Activated naive CD4-positive, alpha-beta T cell treated with anti-CD3 and anti-CD28 coated beads, Interleukin-2, amount 50 U/mL, for 16 hours (primary cell): ENCODE measurements at regions not wholly inside any gene's neighbourhood (a gene's known extent, or its start where the extent isn't known, plus 50 kb on each side); places are given as distances from the start of the nearest gene placed in this dataset.

ENCODE experiments used
- DNase-seq: peaks from one replicate; pipeline ENCODE4 v3.0.0-alpha.2; 2020

DNA sequence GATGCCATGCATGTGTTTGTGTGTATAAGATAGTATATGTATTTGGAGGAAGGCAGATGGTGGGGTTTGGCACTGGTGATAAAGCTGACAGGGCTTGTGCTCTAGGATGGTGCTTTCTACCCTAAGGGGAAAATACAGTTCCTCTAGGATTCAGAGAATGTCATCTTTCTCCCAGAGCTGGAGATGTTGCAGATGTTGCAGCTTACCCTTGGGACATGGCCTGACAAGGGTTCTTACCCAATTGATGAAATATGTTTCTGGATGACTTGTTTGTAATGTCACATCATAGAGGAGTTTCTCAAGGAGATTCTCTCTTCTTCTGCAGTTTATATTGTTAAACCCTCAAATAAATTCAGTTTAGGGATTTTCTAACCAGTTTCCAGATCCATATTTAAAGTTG, 52.5 kb upstream of the PITX2 start:
- DNase-seq: no peak

DNA sequence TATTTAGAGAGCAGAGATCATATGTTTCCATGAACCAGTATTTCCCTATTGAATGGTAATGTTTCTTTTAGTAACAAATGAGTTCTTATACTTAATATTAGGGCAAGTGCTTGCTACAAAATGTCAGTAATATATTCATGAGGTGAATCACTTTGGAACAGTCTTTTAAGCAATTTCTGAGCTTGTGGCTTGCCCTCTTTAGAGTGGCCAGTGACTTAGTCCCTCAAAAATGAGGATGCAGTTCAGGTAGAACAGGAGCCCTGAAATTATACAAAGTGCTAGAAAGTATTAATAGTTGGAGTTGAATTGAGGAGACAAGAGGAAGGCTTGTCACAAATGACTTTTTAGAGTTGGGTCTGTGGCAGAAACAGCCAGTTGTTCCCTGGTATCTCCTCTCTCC, 53.4 kb upstream of the PITX2 start:
- no peak for DNase-seq

DNA sequence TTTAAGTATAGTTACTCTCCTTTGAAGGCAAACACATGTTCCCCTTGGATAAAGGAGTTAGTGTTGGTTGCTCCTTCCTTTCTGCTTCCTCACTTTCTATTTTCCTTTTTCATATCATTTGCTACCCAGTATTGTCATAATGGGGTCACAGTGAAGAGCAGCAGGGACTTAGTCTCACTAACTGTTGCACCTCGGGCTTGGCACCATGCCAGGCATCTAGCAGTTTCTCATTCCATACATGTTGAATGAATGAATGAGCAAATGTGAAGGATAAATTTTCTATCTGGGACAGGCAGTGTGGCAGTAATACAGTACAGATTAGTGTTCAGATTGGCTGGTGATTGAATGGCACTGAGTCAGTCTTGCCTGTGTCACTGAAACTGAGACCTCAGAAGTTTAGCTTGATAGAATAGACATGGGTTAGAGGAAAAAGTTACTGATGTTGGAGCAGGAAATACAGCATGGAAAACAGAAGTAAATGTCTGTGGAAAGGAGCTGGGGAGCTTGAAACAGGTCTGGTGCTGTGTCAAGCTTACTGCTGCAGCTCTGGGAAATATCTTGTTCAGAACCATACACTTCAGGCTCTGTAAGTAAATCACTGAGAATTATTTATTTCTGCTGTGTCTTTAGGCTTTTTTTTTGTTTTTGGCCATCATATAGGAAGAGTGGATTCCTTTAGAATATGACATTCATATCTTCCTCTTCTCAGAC, 55.8 kb upstream of the PITX2 start:
- DNase-seq: no peak

DNA sequence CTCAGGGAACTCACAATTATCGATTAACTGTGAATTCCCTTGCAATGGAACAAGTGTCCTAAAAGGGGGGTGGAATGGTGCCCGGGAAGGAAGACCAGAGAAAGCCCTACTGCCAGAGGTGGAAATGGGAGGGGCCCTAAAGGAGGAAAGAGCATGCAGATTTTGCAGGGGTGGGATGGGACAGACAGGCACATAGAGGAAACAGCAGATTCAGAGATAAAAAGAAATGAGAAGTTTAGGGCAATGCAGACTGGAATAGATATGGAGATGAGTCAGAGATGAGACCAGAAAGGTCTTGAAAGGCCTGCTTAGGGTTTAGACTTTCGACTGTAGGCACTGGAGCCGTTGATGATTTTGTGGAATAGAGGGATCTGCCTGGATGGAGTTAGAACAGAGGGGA, 57.4 kb upstream of the PITX2 start:
- DNase-seq: no peak

DNA sequence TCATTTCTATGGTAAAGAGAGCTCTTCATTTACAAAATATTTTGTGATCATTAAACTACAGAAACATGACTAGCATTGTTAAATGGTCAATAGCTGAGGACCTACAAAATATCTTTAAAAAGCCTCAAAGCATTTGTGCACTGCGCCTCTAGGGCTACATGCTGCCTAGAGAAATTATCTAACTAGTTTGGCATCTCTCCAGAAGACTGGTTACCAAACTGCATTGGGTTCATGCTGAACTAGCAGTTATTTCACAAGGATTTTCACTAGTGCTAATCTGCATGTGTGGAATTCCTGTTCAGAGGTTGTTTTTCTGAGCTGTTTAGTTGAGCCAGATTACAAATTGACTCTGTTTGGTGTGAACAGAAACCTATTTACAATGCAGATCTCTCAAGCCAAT, 58.5 kb upstream of the PITX2 start:
- DNase-seq: no peak

DNA sequence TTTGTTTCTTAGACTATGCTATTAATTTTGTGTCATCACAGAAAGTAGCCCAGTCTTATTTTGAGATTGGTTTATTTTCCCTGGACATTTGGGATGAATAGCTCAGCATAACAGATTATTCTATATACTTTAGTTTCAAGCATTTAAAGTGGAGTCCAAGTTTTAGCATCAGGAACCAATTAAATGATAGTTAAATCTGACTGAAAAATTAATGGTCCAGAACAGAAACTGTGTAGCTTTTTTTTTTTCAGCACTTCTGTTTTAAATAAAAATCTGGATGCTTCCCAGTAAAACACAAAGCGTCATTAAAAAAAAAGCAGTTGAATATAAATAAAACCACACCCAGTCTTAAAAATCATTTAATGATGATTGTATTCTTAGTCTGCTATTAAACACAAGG, 59.4 kb upstream of the PITX2 start:
- no peak for DNase-seq

DNA sequence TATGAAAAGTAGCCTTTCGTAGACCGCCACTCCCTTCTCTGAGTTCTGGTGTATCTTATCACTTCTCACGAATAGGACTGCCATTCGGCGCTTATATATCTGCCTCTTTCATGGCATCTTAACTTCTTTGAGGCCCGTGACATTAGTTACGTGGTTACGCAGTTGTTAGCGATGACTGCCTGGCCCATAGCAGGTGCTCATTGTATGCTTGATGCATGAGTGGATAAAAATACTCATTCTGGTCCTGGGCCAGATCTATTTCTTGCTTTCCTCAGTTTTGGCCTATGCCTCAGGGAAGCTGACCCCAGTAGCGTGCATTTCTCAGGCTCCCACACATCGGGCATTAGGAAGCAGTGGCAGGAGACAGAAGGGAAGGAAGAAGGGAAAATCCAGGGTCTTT, 60.7 kb upstream of the PITX2 start:
- DNase-seq: no peak

DNA sequence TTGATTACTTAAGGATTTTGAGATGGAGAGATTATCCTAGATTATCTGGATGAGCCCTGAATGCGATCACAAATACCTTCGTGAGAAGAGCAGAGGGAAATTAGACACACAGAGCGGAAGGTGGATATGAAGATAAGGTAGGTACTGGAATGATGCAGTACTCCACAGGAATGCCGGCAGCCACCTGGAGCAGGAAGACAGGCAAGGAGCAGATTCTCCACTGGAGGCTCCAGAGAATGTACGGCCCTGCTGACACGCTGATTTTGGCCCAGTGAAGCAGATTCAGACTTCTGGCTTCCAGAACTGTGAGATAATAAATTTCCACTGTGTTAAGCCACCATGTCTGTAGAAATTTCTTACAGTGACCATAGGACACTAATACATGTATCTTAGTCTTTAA, 79.4 kb upstream of the PITX2 start:
- DNase-seq: no peak

DNA sequence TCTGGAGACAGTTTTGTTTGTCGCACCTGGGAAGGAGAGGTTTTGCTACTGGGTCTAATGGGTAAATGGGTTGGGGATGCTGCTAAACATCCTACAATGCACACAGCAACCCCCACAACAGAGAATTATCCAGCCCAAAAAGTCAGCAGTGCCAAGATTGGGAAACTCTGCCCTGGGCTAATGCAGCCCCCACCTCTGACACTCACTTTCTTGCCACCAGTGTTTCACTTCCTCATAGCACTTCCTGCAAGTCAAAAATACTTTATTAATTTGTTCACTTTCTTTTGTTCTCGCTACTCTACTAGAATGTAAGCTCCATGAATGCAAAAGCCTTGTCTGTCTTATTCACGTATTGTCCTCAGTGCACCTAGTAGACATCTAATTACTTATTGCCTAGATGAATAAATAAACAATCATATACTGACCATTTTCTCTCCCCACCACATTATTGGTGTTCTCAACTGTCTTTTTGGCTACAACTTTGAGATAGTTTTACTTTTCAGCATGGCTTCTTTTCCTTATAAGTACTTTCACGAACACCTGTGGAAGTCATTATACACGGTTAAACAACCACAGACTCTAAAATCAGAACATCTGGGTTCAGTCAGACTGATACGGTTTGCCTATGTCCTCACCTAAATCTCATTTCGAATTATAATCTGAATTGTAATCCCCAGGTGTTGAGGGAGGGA, 82.0 kb upstream of the PITX2 start:
- no peak for DNase-seq

DNA sequence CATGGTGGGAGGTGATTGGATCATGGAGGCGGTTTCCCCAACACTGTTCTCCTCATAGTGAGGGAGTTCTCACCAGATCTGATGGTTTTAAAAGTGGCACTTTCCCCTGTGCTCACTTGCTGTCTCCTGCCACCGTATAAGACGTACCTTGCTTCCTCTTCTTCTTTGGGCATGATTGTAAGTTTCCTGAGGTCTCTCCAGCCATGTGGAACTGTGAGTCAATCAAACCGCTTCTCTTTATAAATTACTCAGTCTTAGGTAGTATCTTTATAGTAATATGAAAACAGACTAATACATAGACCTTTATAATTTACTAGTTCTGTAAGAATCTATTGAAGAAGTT, 82.5 kb upstream of the PITX2 start:
- no peak for DNase-seq

DNA sequence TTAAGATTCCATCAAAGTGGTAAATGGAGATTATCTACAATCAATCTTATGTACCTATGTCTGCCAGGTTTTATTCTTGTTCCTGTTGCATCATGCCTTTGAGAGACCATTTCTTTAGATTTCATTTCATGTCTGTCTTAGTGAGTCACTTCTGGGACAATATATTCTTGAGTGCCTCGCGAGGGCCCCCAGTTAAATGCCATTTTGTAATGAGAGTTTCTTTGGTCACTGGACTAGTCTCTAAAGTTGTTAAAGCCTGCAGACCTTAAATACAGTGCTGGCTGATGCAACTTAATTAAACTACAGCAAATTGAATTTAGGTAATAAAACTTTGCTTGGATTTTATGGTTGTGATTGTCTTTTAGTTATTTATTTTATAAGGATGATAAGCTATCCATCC, 87.2 kb upstream of the PITX2 start:
- no peak for DNase-seq

DNA sequence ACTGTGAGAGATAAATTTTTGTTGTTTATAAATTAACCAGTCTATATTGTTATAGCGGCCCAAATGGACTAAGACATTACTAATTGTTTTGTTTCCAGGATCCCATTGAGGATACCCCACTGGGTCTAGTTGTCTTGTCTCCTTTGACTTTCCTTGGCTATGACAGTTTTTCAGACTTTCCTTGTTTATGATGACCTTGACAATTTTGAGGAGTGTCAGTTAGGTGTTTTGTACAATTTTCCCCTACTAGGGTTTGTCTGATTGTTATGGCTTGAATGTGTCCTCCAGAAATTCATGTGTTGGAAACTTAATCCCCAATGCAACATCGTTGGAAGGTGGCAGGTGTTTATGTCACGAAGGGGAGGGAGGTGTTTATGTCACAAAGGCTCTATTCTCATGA, 89.6 kb upstream of the PITX2 start:
- no peak for DNase-seq

DNA sequence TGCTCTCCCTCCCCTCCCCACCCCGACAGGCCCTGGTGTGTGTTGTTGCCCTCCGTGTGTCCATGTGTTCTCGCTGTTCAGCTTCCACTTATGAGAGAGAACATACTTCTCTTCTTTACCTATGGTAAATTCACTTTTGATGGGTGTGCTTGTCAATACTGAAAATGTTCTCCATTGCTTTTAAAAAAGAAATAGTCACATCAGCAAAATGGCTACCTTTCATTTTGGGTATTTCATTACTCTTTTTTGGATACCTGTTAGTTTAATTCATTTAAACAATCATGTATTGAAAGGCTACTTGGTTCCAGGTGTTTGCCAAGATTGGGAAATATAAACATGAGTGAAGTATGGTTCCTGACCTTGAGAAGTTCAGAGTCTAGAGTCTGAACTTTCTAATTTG, 107.4 kb upstream of the PITX2 start:
- DNase-seq: no peak

DNA sequence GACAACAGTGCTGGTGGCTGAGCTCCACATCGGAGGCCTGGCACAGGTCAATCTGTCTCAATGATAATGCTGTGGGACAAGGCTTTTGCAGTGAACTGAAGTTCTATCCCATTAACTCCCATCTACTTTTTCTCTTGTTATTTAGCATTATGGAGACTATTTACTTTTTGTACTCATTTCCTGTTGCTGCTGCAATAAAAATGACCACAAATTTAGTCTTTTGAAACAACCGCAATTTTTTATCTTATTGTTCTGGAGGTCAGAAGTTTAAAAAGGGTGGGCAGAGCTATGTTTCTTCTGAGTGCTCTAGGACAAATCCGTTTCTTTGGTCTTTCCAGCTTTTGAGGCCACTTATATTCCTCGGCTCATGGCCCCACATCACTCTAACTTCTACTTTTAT, 111.0 kb upstream of the PITX2 start:
- DNase-seq: no peak

DNA sequence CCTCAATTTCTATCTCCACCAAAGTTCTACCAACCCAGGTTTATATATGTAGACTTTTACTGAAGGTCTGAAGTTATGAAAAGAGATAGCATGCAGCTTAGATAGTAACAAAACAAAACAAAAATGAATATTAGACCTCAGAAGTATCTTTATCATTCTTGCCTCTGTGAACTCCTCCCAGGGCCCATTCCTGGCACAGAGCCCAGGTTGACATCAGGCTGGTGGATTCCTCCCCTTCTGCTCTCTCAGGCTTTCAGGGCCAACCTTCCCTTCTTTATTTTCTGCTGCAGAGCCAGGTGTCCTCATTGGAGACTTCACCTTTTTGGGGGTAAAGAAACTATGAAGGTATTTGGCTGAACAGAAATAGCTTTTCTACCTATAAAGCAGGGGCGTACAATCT, 112.8 kb upstream of the PITX2 start:
- no peak for DNase-seq

DNA sequence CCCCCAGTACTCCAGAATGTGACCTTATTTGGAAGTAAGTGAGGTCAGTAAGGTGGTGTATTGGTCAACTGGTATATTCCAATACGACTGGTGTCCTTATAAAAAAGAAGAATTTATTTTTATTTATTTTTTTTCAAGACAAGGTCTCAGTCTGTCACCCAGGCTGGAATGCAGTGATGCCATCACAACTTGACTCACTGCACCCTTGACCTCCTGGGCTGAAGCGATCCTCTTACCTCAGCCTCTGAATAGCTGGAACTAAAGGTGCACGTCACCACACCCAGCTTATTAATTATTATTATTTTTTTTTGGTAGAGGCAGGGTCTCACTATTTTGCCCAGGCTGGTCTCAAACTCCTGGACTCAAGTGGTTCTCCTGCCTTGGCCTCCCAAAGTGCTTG, 115.1 kb upstream of the PITX2 start:
- no peak for DNase-seq

DNA sequence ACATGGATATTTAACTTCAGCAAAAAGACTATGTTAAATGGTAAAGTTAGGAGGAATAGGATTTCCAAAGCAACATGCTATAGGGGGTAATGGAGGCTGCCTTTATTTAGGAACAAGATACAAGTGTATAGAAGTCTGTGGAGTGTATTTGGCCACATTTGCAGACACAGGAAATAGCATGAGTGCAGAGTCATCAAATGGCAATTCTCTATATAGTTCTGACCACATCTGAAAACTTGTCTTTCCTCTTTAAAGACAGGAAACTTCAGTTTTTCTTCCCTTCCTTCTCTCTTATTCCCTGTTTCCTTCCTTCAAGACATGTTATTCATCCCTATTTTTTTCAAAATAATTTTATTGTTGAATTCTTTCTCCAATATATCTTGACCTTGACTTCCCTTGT, 119.3 kb upstream of the PITX2 start:
- DNase-seq: no peak

DNA sequence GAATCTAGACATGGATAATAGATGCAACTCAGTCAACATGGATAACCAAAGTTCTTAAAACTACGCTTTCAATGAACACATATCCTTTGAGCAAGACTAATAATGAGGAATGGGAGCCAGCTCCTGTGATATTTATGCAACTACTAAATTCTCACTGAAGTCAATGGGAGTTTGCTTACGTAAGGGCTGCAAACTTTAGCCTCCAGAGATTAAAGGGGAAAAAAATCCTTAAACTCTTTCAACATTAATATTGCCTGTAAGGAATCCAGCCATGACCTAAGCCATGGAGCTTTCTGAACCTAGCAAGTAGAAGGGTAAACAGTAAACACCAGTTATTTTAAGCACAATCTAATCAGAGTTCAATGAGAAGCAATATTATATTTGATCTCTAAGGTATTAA, 125.2 kb upstream of the PITX2 start:
- DNase-seq: no peak

DNA sequence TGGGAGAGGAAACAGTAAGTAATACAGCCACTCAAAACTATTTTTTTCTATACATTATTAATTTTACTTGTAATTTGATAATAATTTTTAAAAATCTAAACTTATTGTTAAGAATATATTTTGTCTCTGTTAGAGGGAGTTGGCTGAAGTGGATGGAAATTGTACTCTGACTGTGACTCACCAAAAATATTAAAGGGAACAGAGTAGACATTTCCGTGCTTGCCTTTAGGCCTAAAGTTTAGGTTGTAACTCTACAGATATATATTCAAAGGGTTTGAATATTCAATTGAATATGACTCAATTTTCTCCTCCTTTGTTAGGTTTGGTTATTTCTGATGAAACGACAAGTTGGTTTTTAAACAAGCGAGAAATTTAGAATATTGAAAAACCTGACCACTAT, 128.3 kb upstream of the PITX2 start:
- no peak for DNase-seq

DNA sequence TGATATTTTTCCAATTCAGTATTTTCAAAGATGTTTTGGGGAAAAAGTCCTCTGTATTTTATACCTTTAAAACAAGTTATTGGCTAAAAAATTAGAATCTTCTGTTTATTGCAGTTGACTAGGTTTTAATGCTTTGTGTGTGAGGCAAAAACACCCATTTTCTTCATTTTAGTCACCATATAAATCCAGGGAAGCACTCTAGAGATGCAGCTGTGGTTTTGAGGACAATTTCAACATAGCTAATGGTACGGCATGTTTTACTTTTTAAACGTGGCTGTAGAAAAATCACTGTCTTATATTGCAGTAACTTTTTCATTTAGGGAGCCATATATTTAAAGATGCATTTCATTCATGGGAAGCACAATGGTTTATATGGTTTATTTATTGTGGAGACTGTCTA, 129.1 kb upstream of the PITX2 start:
- DNase-seq: no peak

DNA sequence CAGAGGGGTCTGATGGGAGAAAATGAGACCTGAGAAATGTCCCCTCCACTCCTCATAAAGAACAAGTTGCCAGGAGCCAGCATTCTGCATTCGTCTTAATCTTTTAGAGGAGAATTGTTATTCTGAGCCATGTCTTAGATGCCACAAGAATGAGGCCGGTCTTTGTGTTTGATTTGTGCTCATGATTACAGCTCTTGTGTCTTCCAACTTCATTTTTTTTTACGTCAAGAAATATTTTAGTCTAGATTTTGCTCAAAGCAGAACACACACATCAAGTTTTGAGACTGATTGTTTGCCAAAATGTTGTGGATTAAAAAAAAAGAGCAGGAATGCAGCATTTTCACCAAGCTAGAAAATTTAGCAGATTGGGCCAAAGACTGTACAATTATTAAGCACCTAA, 130.6 kb upstream of the PITX2 start:
- DNase-seq: no peak

DNA sequence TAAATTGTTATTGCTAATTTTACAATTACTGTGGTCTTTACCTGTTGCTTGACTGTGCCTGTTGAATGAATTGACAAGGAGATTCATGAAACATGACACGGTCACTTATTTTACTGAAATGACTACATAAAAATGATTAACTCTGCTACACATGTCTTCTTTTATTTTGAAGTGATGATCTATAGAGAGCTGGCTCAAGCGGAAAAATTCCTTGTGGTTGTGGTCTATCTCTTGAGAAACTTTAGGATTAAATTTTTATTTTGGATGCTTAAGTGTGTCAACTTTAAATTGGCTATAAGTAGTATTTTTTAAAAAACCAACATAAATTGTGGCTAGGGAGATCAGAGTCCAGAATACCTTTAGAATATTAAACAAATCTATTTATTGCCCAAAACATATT, 131.8 kb upstream of the PITX2 start:
- DNase-seq: no peak

DNA sequence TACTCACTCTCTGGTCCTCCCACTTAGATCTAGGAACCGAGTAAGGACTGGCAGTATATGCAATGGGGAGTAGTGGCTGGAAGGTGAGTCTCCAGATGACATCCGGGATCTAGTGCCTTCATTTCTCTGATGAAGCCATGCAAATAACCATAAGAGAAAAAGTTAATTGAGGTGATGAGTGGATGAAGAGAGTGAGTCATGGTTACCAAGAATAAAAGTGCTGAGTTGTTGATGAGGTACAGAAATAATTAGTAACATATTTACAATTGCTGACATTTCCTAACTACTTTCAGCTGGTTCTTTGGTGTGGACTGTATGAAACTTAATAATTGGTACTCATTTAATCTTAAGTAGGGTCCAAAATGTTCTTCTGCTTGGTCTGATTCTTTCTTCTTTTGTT, 146.7 kb upstream of the PITX2 start:
- DNase-seq: no peak

DNA sequence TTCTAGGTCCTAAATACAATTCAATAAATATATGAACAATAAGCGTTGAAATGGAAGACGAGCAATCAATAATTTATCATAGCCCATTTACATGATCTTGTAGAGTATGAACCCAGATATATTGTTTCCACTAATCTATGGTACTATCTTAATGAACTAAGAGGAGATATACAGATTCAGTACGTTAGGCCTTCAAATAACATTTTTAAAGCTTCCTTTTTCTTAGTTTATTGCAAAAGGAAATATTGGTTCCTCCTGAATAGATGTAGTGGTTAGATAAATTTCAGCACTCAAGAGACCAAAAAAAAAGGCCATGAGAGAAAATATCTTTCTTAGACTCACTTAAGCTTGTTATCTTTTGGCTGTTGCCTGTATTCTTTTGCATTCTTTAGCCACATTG, 147.5 kb upstream of the PITX2 start:
- DNase-seq: no peak

DNA sequence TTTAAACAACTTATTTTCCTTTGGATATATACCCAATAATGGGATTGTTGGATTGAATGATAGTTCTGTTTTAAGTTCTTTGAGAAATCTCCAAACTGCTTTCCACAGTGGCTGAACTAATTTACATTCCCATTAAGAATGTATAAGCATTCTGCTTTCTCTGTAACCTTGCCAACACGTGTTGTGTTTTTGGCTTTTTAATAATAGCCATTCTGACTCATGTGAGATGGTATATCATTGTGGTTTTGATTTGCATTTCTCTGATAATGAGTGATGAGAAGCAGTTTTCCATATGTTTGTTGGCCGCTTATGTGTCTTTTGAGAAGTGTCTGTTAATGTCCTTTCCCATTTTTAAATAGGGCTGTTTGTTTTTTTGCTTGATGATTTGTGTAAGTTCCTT, 155.6 kb upstream of the PITX2 start:
- no peak for DNase-seq
